Stimulated activated CD8-positive, alpha-beta memory T cell treated with anti-CD3 and anti-CD28 coated beads, Interleukin-15, amount 100 ng/mL, for 24 hours (primary cell): ENCODE measurements at regions not wholly inside any gene's neighbourhood (a gene's known extent, or its start where the extent isn't known, plus 50 kb on each side); places are given as distances from the start of the nearest gene placed in this dataset.
"Not testable (repeated sequence)": the region's sequence is repeated elsewhere in the genome, so short reads cannot be mapped to it uniquely, and the experiment has no call there.

Source experiments
- DNase-seq: peaks from one replicate; pipeline ENCODE4 v3.0.0-alpha.2; 2020; ENCODE audit warnings: low read depth

GRCh38 chr21:28126521-28127174, 866.0 kb downstream of the LTN1 start:
- no peak for DNase-seq

- no peak for DNase-seq
Observed at GRCh38 chr21:28124541-28124940, 868.1 kb downstream of the LTN1 start.

- DNase-seq: no peak
Observed at GRCh38 chr21:28118570-28118969, 874.1 kb downstream of the LTN1 start.

- not testable (repeated sequence) for DNase-seq
Observed at GRCh38 chr21:28114986-28115385, 877.7 kb downstream of the LTN1 start.

- no peak for DNase-seq
Observed at GRCh38 chr21:28113718-28114117, 879.0 kb downstream of the LTN1 start.

- DNase-seq: no peak
Observed at GRCh38 chr21:28112511-28112910, 880.2 kb downstream of the LTN1 start.

- DNase-seq: no peak
Observed at GRCh38 chr21:28111151-28111619, 881.5 kb downstream of the LTN1 start.

- no peak for DNase-seq
Observed at GRCh38 chr21:28110716-28111115, 882.0 kb downstream of the LTN1 start.

GRCh38 chr21:28110074-28110473, 882.6 kb downstream of the LTN1 start:
- no peak for DNase-seq

GRCh38 chr21:28106370-28106890, 886.2 kb downstream of the LTN1 start:
- no peak for DNase-seq

- no peak for DNase-seq
Observed at GRCh38 chr21:28104346-28104745, 888.3 kb downstream of the LTN1 start.

- DNase-seq: no peak
Observed at GRCh38 chr21:28100366-28100765, 892.3 kb downstream of the LTN1 start.

- no peak for DNase-seq
Observed at GRCh38 chr21:28099001-28099705, 893.5 kb downstream of the LTN1 start.

- DNase-seq: no peak
Observed at GRCh38 chr21:28091466-28091865, 901.2 kb downstream of the LTN1 start.

GRCh38 chr21:28090546-28090945, 902.1 kb downstream of the LTN1 start:
- DNase-seq: no peak

GRCh38 chr21:28089599-28090441, 902.9 kb downstream of the LTN1 start:
- DNase-seq: no peak

- DNase-seq: no peak
Observed at GRCh38 chr21:28086861-28087581, 905.7 kb downstream of the LTN1 start.

GRCh38 chr21:28084951-28085350, 907.7 kb downstream of the LTN1 start:
- no peak for DNase-seq

GRCh38 chr21:28083350-28083749, 909.3 kb downstream of the LTN1 start:
- DNase-seq: no peak

- DNase-seq: no peak
Observed at GRCh38 chr21:28078126-28078525, 914.6 kb downstream of the LTN1 start.

GRCh38 chr21:28074676-28075075, 918.0 kb downstream of the LTN1 start:
- DNase-seq: no peak

- DNase-seq: no peak
Observed at GRCh38 chr21:28072601-28073000, 920.1 kb downstream of the LTN1 start.
